HG03064 (cell line): ENCODE measurements at regions not wholly inside any gene's neighbourhood (a gene's known extent, or its start where the extent isn't known, plus 50 kb on each side); places are given as distances from the start of the nearest gene placed in this dataset.
"Not testable (repeated sequence)": the region's sequence is repeated elsewhere in the genome, so short reads cannot be mapped to it uniquely, and the experiment has no call there.

ENCODE experiments used
- ATAC-seq: cut with Tn5 transposase; IDR thresholded peaks from one replicate; pipeline ENCODE4 v1.9.1; 2021; ENCODE audit warnings: low read depth; ENCODE audit not compliant: unreplicated experiment

DNA sequence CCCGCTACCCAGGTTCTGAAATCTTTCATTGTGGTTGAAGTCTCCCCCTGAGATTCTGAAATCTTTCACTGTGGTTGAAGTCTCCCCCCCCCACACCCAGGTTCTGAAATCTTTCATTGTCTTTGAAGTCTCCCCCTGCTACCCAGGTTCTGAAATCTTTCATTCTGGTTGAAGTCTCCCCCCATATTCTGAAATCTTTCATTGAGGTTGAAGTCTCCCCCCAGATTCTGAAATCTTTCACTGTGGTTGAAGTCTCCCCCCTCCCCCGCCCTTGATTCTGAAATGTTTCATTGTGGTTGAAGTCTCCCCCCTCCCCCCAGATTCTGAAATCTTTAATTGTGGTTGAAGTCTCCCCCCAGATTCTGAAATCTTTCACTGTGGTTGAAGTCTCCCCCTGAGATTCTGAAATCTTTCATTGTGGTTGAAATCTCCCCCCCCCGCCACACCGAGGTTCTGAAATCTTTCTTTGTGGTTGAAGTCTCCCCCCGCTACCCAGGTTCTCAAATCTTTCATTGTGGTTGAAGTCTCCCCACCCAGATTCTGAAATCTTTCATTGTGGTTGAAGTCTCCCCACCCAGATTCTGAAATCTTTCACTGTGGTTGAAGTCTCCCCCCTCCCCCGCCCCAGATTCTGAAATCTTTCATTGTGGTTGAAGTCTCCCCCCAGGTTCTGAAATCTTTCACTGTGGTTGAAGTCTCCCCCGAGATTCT lies 915.2 kb downstream of the BRD1 start:
- not testable (repeated sequence) for ATAC-seq

DNA sequence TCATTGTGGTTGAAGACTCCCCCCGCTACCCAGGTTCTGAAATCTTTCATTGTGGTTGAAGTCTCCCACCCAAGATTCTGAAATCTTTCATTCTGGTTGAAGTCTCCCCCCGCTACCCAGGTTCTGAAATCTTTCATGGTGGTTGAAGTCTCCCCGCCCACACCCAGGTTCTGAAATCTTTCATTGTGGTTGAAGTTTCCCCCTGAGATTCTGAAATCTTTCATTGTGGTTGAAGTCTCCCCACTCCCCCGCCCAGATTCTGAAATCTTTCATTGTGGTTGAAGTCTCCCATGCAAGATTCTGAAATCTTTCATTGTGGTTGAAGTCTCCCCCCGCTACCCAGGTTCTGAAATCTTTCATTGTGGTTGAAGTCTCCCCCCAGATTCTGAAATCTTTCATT lies 916.0 kb downstream of the BRD1 start:
- not testable (repeated sequence) for ATAC-seq

DNA sequence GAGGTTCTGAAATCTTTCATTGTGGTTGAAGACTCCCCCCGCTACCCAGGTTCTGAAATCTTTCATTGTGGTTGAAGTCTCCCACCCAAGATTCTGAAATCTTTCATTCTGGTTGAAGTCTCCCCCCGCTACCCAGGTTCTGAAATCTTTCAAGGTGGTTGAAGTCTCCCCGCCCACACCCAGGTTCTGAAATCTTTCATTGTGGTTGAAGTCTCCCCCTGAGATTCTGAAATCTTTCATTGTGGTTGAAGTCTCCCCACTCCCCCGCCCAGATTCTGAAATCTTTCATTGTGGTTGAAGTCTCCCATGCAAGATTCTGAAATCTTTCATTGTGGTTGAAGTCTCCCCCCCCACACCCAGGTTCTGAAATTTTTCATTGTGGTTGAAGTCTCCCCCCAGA lies 916.6 kb downstream of the BRD1 start:
- not testable (repeated sequence) for ATAC-seq

DNA sequence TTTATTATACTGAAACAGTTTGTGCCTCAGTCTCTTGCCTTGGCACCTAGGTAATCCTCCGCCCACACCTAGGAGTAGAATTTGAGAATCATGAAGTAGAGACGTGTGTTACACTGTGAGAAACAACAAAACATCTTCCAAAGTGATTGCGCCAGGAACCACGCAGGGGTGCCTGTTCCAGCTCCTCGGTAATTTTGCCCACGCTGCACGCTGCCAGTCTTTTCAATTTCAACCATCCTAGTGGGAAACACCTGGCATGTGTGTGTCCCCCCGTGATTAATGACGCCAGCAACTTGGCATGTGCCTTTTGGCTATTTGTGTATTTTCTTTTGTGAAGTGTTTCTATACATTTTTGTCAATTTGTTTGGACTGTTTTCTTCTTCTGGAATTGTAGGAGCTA lies 919.1 kb downstream of the BRD1 start:
- no peak for ATAC-seq

DNA sequence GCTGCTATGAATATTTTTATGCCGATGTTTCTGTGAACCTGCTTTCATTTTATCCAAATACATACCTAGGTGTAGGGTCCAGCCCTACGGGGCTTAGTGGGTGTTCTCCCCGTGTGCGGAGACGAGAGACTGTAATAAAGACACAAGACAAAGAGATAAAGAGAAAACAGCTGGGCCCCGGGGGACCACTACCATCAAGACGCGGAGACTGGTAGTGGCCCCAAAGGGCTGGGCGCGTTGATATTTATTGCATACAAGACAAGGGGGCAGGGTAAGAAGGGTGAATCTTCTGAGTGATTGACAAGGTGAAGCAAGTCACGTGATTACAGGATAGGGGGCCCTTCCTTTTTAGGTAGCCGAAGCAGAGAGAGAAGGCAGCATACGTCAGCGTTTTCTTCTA lies 920.1 kb downstream of the BRD1 start:
- no peak for ATAC-seq

DNA sequence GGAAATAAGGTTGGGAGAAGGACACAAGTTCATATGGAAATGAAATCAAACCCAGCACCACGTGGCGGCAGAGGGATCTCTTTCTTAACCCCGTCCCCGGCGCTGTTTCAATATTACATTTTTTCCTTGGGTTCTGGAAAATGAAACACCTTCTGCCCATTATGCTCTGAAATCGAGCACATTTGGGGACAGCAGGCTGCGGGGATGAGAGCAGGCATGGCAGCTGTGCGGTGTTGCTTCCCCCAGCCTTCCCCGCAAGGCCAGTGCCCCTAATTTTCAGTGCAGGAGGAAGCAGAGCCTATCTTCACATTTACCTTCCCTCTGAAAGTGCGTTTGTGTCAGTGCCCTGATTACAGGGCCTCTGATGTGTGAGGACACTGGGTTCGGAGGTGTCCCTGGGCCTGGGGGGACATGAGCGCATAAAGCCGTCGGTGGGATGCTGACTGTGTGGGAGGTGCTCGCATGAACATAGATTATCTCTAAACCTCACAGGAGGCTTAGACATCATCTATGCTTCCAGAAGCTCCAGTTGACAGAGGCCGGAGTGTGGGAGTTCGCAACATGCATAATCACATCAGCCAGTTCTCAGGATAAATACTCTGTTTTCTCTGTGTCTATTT lies 921.3 kb downstream of the BRD1 start:
- ATAC-seq, result no peak

DNA sequence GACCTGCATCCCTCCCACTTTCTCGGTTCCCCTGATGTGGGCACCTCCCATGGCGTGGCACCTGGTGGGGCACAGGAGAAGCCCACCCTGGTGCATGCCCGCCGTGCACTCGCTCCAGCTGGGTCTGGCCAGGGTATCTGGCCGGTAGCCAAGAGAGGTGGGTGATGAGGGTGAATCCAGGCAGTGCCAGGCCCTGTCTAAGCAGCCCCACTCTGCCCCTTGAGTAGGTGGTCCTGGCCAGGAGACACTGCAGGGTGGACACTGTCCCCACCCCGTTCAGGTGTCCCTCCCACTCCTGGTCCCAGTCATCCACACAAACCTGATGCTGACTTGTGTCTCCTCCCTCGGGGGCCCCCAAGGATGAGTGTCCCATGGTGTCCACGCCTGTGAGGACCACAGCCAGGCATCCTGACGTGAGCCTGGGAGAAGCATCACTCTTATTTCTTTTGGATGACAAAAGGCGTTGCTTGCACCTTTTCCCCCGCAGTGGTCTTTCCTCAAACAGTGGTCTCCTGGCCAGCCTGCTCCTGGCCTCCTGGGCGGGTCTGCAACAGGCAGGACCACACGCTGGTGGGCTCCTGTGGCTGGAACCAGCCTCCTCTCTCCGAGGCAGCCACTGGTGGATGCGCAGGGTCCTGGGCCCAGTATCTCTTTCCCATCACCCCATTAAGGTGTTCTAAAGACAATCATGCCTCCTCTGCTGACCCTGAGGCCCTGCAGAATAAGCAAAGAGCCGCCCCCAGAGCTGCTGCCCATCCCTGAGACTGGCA lies 922.3 kb downstream of the BRD1 start:
- ATAC-seq, result no peak

DNA sequence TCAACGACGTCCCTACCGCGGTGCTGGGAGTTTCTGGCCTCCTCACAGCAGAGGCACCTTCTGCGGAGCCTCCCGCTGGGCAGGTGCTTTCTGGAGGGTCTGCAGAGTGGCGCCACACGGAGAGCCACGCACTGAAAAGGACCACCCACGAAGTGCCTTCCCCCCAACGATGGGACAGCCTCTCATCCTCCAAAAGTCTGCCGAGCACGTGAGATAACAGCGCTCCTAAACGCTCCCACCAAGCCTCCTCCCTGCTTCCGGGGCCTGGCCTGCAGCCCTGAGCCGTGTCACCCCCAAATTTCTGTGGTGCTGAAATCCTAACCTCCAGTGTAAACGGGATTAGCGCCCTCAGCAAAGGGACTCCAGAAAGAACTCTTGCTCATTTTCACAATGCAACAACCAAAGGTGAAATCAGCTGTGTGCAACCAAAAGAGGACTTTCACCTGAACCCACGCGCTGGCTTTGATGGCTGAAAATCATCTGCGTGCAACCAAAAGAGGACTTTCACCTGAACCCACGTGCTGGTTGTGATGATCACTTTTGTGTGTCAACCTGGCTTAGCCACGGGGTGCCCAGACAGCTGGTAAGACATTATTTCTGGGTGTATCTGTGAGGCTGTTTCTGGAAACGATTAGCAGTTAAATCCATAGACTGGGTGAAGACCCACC lies 924.6 kb downstream of the BRD1 start:
- ATAC-seq, result no peak

DNA sequence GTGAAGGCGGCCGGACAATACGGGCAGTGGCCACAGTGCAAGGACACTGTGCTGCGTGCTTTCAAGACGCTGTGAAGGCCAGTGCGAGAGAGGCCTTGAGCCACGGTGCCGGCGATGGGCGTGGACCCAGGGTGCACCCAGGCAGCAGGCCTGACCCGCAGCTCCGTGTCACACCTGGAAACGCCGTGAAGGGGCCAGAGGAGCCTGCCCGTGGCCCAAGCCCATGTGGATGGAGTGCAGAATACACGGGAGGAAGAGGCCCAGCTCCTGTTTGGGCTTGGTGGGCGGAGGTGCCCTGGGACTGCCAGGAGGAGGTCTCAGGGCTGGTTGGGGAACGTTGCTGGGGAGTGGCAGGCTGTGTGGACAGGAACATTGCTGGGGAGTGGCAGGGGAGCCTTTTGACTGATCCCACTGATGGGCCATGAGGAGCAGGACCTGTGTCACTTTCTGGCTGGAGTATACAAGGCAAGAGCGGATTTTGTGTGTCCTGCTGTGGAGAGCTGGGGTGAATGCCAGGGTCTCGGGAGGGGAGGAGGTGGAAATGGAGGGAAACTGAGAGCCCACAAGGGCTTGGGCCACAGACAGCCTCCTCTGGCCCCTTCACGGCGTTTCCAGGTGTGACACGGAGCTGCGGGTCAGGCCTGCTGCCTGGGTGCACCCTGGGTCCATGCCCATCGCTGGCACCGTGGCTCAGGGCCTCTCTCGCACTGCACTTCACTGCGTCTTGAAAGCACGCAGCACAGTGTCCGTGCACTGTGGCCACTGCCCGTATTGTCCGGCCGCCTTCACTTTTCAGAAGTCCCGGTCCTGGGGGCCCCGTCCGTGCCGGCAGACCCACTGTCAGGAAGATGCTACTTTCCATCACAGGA lies 925.4 kb downstream of the BRD1 start:
- no peak for ATAC-seq

DNA sequence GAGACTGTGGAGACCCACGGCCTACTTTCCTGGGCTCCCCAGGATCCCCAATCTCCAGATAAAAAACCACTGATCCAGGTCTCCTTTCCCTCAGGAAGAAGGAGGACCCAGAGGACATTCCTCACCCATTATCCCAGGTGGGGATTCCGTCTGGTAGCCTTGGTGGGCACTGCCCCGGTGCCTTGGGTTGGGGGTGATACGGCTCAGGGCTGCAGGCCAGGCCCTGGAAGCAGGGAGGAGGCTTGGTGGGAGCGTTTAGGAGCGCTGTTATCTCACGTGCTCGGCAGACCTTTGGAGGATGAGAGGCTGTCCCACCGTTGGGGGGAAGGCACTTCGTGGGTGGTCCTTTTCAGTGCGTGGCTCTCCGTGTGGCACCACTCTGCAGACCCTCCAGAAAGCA lies 926.3 kb downstream of the BRD1 start:
- ATAC-seq, result no peak

DNA sequence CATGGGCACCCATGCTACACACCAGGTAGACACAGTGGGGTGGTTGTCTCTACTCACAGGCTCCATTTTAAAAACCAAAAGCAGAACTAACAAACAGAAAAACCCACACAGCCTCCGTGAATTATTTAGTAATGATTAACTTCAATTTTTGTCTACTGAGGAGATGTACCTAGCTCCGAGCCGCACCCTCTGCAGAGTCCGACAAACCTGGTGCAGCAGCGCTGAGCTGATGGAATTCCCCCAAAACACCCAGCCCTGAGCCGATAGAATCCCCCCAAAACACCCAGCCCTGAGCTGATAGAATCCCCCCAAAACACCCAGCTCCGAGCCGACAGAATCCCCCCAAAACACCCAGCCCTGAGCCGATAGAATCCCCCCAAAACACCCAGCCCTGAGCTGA lies 927.0 kb downstream of the BRD1 start:
- ATAC-seq, result no peak

DNA sequence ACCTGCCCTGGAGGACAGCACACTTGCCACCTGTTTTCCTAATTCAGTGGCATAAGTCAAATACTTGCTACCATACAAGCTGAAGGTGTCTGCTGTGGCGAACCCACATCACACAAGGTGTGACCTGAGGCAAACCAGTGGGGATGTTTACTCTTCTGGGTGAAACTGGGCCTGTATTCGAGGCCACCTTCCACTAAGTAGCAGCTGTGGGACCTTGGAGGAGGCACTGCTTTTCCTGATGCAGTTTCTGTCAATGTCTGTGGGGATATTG lies 927.4 kb downstream of the BRD1 start:
- ATAC-seq, result no peak

DNA sequence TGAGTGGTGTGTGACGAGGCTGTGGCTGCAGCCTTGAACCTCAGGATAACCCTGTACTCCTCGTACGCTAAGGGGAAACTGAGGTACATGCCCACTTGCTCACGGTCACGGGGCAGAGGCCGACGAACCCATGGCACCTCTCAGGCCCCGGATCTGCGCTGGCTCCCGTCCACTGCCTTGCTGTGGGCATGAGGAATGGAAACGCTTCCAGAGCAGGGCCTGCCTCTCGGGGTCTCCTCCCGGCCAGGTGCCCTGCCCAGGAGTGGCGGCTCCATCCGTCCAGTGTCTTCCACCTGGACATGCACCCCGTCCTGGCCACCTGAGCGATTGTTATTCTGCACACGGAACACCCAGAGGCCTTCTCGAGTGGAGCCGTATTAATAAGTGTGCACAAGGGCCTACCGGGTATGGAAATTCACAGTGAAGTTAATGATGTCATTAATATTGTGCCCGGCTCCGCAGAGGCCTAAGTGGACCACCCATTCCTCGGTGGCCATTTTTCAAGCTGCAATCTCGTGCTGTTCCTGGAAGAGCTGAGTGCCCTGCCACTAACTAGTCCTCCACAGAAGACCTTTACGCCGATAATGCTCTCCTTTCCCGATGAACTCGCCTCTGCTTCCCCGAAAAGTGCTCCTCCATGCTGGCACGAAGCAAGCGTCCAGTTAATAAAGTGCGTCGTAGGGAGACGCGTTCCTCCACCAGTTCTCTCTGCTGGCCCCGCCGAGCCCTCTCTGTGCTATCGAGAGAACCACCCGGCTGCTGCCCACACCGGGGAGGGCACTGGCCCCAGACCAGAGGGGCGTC lies 927.9 kb downstream of the BRD1 start:
- ATAC-seq, result no peak

DNA sequence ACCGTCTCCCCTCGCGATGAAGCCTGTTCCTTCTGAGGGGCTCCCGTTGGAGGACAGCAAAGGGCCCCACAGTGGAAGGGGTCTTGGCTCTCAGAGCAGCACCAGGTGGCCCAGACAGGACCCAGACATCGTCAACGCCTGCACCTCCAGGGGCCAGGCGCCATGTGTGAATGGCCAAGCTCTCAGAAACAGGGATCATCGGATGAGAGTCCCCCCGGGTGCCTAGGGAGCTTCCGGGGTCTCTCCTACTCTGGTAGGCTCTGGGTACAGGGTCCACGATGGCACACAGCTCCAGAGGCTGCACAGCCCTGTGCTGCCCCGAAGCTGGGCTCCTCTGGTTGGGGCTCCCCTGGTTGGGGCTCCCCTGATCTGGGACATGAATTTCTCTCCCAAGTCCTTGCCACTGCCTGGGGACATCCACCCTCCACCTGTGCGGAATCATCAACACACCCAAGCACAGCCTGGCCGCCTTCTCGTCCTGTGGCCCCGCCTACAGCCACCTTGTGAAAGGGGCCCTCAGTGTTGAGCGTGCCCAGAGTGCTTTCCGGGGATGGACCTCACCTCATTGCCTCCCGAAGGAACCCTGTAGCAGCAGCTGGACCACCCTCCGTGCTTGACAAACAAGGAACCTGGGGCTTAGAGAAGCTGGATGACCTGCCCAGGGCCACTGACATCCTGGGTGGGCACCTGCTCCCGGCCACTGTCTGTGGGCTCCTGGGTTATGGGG lies 929.0 kb downstream of the BRD1 start:
- no peak for ATAC-seq

DNA sequence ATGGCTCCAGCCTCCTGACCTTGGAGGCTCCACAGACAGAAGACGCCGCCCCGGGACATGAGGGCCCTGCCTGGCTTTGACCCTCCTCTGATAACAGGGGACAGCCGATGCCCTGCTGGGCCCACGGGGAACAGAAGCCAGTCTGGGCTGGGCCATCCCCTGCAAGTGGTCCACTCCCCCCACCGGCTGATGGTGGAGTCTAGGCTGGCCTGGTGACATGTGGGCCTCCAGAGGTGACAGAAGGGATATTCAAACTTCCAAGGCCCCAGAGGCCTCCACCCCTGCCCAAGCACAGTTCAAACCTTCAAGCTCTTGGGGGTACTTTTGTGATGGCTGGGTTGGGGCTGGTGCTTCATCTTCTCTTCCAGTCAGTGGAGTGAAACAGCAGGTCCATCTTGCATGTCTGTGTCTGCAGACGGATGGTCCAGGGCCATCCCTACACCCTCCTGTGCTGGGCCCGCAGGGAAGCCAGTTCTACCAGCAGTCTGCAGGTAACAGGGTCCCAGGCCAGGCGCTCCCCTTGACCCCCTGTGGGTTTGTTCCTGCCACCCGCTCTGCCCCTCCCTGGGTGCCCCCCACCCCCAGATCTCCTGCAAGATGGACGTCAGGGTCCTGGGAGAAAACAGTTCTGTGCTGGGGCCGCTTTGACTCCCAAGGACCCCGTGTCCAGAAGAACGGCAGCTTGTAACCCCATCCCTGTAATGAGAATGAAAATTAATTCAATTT lies 929.9 kb downstream of the BRD1 start:
- no peak for ATAC-seq

DNA sequence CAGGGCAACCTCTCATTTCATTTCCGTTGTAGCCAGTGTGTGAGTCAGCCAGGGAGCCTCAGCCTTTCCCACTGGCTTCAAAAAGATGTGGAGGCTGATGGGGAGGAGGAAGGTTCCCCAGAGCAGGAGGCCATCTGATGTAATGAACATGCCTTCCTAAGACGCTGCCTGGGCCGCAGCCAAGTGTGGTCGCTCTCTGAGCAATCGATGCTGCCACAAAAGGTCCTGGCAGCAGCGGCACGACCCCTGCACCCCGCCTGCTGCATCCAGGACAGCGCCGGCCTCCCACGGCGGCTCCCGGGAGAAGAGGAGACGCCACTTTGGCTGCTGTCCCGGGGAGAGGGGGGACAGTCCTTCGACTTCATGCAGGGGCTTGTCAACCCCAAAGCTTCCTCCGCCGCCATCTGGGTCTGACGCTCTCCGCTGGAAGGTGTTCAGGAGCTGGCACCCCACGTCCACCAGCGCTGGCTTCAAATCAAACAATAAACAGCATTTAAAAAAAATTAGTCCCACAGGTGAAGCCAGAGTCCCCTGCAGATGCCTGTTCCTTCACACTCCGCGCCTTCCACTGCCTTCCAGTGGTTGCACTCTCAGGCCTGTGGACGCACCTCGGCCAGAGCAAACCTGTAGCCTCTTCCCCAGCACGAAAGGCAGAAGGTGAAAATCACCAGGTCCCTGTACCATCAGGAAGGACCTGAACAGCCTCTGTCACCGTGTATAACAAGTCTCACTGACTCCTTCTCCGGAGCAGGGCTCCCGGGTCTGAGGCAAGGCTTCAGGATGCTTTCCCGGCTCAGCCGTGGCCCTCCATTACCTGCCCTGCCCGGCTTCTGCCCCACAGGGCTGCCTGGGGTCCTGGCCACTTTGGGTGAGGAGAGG lies 930.7 kb downstream of the BRD1 start:
- ATAC-seq, result no peak
